Spleen (tissue), 11 donors: ENCODE measurements at regions not wholly inside any gene's neighbourhood (a gene's known extent, or its start where the extent isn't known, plus 50 kb on each side); places are given as distances from the start of the nearest gene placed in this dataset.

Experiments used
- DNase-seq: peaks from one replicate; pipeline ENCODE4 v3.0.0-alpha.2; 2020
- H3K27ac ChIP-seq, 8 donors: fragments of 200-600 bp; sonication (generic) in 7 of 8; 1 replicate in 4 of 8; 2 replicates in 4 of 8; pipeline versions ENCODE4 v1.5.0 to v1.8.0; 2016 to 2021; ENCODE audit warnings: inconsistent platforms in 4 of 8, mild to moderate bottlenecking in 4 of 8, moderate library complexity in 1 of 8
- H3K27me3 ChIP-seq, 7 donors: fragments of 200-600 bp; sonication (generic) in 6 of 7; replicated peaks in 1 of 7; 1 replicate in 4 of 7; 2 replicates in 3 of 7; pipeline versions ENCODE4 v1.5.0 to v1.8.0; 2016 to 2021; ENCODE audit warnings: inconsistent platforms in 3 of 7, mild to moderate bottlenecking in 1 of 7
- H3K36me3 ChIP-seq, 6 donors: fragments of 200-600 bp; sonication (generic) in 5 of 6; 1 replicate in 4 of 6; 2 replicates in 2 of 6; pipeline versions ENCODE4 v1.5.0 to v1.8.0; 2016 to 2021; ENCODE audit warnings: inconsistent platforms in 2 of 6
- H3K4me1 ChIP-seq, 6 donors: fragments of 200-600 bp; sonication (generic) in 5 of 6; 1 replicate in 3 of 6; 2 replicates in 3 of 6; pipeline versions ENCODE4 v1.5.0 to v1.8.0; 2016 to 2021; ENCODE audit warnings: inconsistent platforms in 3 of 6
- H3K4me3 ChIP-seq, 8 donors: fragments of 200-600 bp; sonication (generic) in 7 of 8; 1 replicate in 4 of 8; 2 replicates in 4 of 8; pipeline versions ENCODE4 v1.5.0 to v1.8.0; 2016 to 2021; ENCODE audit warnings: inconsistent platforms in 4 of 8, mild to moderate bottlenecking in 4 of 8, moderate library complexity in 2 of 8
- H3K9me3 ChIP-seq, 8 donors: fragments of 200-600 bp; sonication (generic) in 7 of 8; 1 replicate in 4 of 8; 2 replicates in 4 of 8; pipeline versions ENCODE4 v1.5.0 to v1.8.0; 2016 to 2021; ENCODE audit warnings: inconsistent platforms in 4 of 8
- CTCF ChIP-seq, 11 experiments: fragments of 200-600 bp in 7 of 11; fragments of 450-650 bp in 4 of 11; sonication (generic) in 4 of 11; IDR thresholded peaks in 8 of 11; conservative IDR thresholded peaks in 3 of 11; 1 replicate in 7 of 11; 2 replicates in 4 of 11; pipeline versions ENCODE4 v1.4.0 to v1.8.0; 2016 to 2021; ENCODE audit warnings: antibody characterized with exemption in 11 of 11, inconsistent platforms in 4 of 11, mild to moderate bottlenecking in 1 of 11
- POLR2A ChIP-seq, 3 donors: fragments of 450-650 bp; IDR thresholded peaks; one replicate each; pipeline ENCODE4 v1.5.1; 2017; ENCODE audit warnings: antibody characterized with exemption in 3 of 3, mild to moderate bottlenecking in 1 of 3
- POLR2AphosphoS5 ChIP-seq, 3 donors: sonication (generic); formaldehyde crosslinking; IDR thresholded peaks; one replicate each; pipeline ENCODE4 v1.5.1; 2017; ENCODE audit warnings: antibody characterized with exemption in 3 of 3
- WGBS, 5 donors: extraction: QIAGEN DNeasy Blood & Tissue Kit in 3 of 5; methylation state at CpG; one replicate each; pipeline versions ENCODE4 v1.1.5 to v1.1.7; 2013 to 2018; 5-methylcytosine and 5-hydroxymethylcytosine counted together
- intact Hi-C: fragments of 100-400 bp; cut with DNase I; formaldehyde crosslinking; loops from one replicate; pipeline ENCODE4 v1.15.0; 2023; ENCODE audit warnings: low total_unique reads
- donor health status: healthy with polysubstance abuse.
- donor health status: DM: no; HTN: no; CAD: no; lungs with moderate emphysema.
- donor health status: DM: no; HTN: no; CAD: no.
- donor health status: Bipolar disorder and iron deficiency.
- donor health status: healthy.
- donor health status: DM: no; HTN: no; CAD: no.
- donor health status: DM: yes; HTN: yes; CAD: no.

- H3K4me3 ChIP-seq: no peak overlapping the region
- no peaks in the 10 kb centered on the region for H3K27me3 ChIP-seq
- H3K9me3 ChIP-seq: no peaks in the 10 kb centered on the region
- H3K27ac ChIP-seq: no peak overlapping the region
- no peaks in the 10 kb centered on the region for H3K4me1 ChIP-seq
- no peak for TF ChIP-seq POLR2AphosphoS5 (IDR thresholded peaks at IDR 0.05)
- no peak for TF ChIP-seq CTCF (IDR thresholded peaks at IDR 0.05 in 8 of 11, conservative IDR thresholded peaks at IDR 0.05 in 3 of 11)
- no peak for TF ChIP-seq POLR2A (IDR thresholded peaks at IDR 0.05)
- no peak for DNase-seq
- H3K36me3 ChIP-seq: peaks cover 0 to 52% (median 3%) of the 10 kb centered on the region in 6 donors
- 86 to 90% (median 88%) methylated on average over 13 to 16 of the region's 16 CpGs for WGBS, 5 donors
- intact Hi-C loops: no loop called here
Measured at GRCh38 chr14:100471441-100472093, 115.7 kb downstream of the BEGAIN start.

- Histone ChIP-seq H3K9me3 (no peaks in the 10 kb centered on the region), H3K36me3 (peaks cover 0 to 52% (median 3%) of the 10 kb centered on the region in 6 donors), H3K27ac (no peak overlapping the region), H3K4me3 (no peak overlapping the region), H3K4me1 (no peaks in the 10 kb centered on the region), H3K27me3 (no peaks in the 10 kb centered on the region)
- no peak for DNase-seq
- TF ChIP-seq CTCF (IDR thresholded peaks at IDR 0.05 in 8 of 11, conservative IDR thresholded peaks at IDR 0.05 in 3 of 11): no peak
- WGBS, 5 donors: 74 to 84% (median 83%) methylated on average over 1 to 7 of the region's 7 CpGs
- intact Hi-C loops: no loop called here
Measured at GRCh38 chr14:100472094-100472455, 115.1 kb downstream of the BEGAIN start.

- WGBS, 5 donors: 93 to 100% (median 98%) methylated on average over 6 to 7 of the region's 7 CpGs
- no peaks in the 10 kb centered on the region for H3K4me1 ChIP-seq
- intact Hi-C loops: no loop called here
- TF ChIP-seq POLR2A (IDR thresholded peaks at IDR 0.05): no peak
- no peak for TF ChIP-seq CTCF (IDR thresholded peaks at IDR 0.05 in 8 of 11, conservative IDR thresholded peaks at IDR 0.05 in 3 of 11)
- no peak for TF ChIP-seq POLR2AphosphoS5 (IDR thresholded peaks at IDR 0.05)
- peaks cover 0 to 52% (median 3%) of the 10 kb centered on the region in 6 donors for H3K36me3 ChIP-seq
- no peaks in the 10 kb centered on the region for H3K27me3 ChIP-seq
- H3K4me3 ChIP-seq: no peak overlapping the region
- DNase-seq: no peak
- H3K9me3 ChIP-seq: no peaks in the 10 kb centered on the region
- H3K27ac ChIP-seq: no peak overlapping the region
Measured at GRCh38 chr14:100472491-100472890, 114.7 kb downstream of the BEGAIN start.

GRCh38 chr14:100473249-100473648, 114.0 kb downstream of the BEGAIN start:
- Histone ChIP-seq H3K4me1 (no peaks in the 10 kb centered on the region), H3K9me3 (no peaks in the 10 kb centered on the region), H3K27ac (no peak overlapping the region), H3K36me3 (peaks cover 0 to 46% (median under 1%) of the 10 kb centered on the region in 6 donors), H3K27me3 (no peaks in the 10 kb centered on the region), H3K4me3 (no peak overlapping the region)
- intact Hi-C loops: no loop called here
- TF ChIP-seq POLR2AphosphoS5 (IDR thresholded peaks at IDR 0.05) (no peak), CTCF (IDR thresholded peaks at IDR 0.05 in 8 of 11, conservative IDR thresholded peaks at IDR 0.05 in 3 of 11) (no peak), POLR2A (IDR thresholded peaks at IDR 0.05) (no peak)
- DNase-seq: no peak
- WGBS, 5 donors: 70 to 95% (median 88%) methylated on average over 2 to 3 of the region's 3 CpGs
